ENCODE measurements at regions not wholly inside any gene's neighbourhood (a gene's known extent, or its start where the extent isn't known, plus 50 kb on each side); places are given as distances from the start of the nearest gene placed in this dataset.

GRCh38 chr3:177569193-177569592 is 371.9 kb upstream of the TBL1XR1 start:
- peak; percentile 38 for DNase-seq (ENCODE audit: low read depth)

GRCh38 chr3:177569875-177570657 is 372.8 kb upstream of the TBL1XR1 start:
- DNase-seq (ENCODE audit: low read depth), result no peak

DNA sequence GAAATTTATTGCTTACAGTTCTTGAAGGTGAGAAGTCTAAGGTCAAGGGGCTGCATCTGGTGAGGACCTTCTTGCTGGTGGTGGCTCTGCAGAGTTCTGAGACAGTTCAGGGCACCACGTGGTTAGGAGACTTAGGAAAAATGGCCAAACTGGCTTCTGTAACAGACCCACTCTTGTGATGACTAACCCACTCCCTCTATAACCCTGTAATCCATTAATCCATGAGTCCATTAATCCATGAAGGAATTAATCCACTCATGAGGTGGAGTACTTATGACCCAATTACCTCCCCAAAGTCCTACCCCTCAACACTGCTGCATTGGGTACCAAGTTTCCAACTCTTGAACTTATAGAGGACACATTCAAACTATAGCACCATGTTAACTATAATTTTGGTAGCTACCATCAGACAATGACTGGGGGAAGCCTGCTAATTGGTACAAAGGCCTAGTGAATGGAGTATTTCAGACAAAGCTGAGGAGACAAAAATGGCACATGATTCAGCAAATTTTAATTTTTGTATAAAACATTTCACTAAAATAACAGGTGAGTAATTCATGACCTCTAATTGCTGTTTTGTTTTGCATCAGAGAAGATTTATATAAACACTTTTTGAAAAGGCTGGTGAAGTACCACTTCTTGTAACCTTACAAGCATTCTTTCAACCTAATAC is 374.1 kb upstream of the TBL1XR1 start:
- no peak for DNase-seq (ENCODE audit: low read depth)

DNA sequence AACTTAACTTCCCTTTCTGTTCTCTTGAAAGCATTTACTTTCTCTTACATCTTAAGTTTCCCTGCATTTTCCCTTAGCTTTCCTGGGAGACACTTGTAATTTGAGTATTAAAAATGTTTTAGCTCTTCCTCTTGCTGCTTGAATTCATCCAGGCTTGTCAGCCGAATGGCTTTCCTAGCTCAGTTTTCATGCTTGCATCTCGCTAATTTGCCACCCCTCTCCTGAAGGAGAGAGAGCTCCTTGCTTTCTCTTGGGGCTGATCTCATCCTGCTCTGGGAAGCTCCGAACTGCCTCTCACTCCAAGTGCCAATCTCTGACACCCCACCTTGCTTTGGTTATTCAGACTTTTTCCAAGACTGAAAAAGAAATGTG is 374.6 kb upstream of the TBL1XR1 start:
- DNase-seq (ENCODE audit: low read depth), result no peak

GRCh38 chr3:177574222-177574856 is 377.1 kb upstream of the TBL1XR1 start:
- peak; percentile 99 for DNase-seq (ENCODE audit: low read depth)

GRCh38 chr3:177576746-177577145 is 379.5 kb upstream of the TBL1XR1 start:
- no peak for DNase-seq (ENCODE audit: low read depth)

GRCh38 chr3:177578488-177578887 is 381.2 kb upstream of the TBL1XR1 start:
- DNase-seq (ENCODE audit: low read depth), result no peak

GRCh38 chr3:177579419-177579818 is 382.1 kb upstream of the TBL1XR1 start:
- DNase-seq (ENCODE audit: low read depth), result peak; percentile 78

DNA sequence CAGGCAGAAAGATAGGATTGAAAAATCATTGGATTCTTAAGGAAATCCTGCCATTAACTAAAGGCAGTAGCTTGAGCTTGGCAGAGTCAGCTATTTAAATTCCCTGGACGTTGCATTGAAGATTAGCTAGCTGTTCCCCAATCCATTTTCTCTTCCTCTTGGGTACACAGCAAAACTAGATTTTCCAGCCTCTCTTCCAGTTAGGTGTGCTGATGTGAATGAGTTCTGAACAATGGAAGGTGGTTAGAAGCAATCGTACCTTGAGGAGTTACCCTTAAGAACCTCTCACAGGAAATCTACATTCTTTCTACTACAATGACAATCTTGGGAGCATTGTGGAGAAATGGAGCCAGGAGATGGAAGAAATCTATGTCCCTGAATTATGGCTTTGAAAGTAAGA is 383.2 kb upstream of the TBL1XR1 start:
- no peak for DNase-seq (ENCODE audit: low read depth)

- no peak for DNase-seq (ENCODE audit: low read depth)
Measured at GRCh38 chr3:177585271-177585670, 388.0 kb upstream of the TBL1XR1 start.

GRCh38 chr3:177589041-177589650 is 391.9 kb upstream of the TBL1XR1 start:
- no peak for DNase-seq (ENCODE audit: low read depth)

DNA sequence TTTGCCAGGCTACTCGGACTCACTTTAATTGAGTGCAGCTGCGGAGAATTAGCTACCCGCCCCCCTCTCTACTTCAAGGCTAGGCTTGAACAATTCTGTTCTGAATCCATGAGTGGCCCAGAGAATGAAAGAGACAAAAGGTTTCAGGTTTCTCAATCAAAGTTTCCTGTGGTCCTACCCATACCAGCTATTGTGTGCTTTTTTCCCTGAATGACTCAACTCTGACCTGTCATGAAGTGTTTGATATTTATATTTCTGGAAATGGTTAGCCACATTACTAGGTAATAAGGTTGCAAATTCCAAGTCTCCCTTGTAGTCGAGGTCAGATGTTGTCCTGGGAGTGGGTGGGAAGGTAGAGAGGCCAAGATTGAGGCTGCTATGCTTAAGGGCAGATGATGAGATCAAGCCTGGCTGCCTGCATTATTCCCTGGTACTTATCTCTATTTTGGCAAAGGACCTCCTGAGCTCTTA is 392.7 kb upstream of the TBL1XR1 start:
- DNase-seq (ENCODE audit: low read depth), result peak; percentile 96

GRCh38 chr3:177590826-177591225 is 393.5 kb upstream of the TBL1XR1 start:
- no peak for DNase-seq (ENCODE audit: low read depth)

DNA sequence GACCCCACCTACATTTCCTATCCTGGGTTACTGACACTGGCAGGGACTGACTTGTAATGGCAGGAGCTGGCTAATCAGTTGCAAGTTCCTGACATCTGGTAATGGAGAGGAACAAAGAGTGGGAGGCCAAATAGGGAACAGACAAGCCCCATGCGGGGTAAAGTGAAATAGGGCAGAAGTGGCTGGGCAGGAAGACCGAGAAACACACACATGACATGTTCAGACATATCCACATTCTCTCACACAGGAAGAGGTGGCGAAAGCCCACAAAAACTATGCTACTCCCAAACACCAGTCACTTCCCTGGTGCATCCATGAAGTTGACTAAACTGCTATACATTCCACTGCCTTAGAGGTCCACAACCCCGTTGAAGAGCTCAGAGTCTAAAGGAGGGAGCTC is 394.1 kb upstream of the TBL1XR1 start:
- DNase-seq (ENCODE audit: low read depth), result no peak

DNA sequence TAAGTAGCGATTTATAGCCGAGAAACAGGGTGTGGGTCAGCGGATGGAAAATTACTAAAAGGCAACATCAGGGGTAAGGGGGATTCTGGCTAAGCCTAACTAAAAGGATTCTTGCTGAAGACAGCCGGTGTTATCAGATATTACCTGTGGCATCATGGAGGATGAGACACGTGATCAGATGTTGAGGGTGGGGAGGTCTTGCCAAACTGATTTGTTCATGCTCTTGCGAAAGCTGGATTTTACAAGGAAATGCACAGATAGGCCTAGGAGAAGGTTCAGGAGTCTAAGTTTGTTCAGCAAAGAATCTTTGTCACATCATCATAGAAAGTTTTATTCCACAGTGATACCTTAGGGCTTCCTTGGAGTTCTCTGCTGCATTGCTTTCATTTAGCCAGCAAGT is 396.8 kb upstream of the TBL1XR1 start:
- DNase-seq (ENCODE audit: low read depth), result peak; percentile 49

DNA sequence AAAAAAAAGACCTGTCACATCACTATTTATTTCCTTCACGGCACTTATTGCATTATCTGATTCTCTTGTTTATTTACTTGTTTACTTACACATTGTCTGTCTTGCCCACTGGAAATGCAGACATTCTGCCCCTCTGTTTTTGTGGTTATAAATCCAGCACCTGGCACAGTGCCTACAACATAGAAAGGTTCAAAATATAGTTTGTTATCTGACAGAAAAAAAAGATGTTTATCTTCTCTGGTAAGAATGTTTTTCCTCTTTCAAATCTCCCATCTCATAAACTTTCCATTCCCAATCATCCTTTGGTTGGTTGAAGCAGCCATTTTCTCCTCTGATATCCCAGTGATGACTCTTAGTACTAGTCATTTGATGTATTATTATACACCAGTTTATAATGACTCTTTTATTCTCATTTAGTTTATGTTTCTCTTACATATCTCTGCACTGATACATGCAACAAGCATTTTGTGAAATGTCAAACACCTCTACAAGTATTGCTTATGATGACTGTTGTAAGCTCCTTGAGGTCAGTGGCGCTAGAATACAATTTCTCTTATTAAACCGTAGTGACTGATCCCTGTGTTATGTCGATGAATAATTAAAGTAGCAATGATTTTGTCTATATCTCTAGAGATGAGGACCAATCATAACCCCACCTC is 398.4 kb upstream of the TBL1XR1 start:
- peak; percentile 75 for DNase-seq (ENCODE audit: low read depth)

GRCh38 chr3:177596248-177596815 is 399.1 kb upstream of the TBL1XR1 start:
- no peak for DNase-seq (ENCODE audit: low read depth)

DNA sequence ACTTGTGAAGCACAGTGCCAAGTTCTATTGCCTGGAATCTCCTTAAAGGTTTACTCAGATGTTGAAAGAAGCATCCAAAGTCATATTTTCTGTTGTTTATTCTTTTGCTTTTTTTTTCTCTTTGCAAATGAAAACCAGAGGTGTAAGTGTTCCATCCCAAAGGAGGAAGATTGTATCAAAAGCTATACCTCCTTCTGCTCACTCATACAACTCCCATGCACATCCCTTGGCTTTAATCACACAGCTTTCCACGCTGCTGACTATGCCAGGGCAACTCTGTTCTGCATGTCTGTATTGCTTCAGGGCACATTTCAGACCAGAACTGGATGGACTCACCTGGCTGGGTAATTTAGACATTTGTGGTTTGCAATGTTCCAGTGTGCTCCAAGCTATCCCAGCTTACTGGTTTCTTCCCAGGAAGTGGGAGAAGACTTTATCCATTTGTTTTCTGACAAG is 399.6 kb upstream of the TBL1XR1 start:
- no peak for DNase-seq (ENCODE audit: low read depth)

DNA sequence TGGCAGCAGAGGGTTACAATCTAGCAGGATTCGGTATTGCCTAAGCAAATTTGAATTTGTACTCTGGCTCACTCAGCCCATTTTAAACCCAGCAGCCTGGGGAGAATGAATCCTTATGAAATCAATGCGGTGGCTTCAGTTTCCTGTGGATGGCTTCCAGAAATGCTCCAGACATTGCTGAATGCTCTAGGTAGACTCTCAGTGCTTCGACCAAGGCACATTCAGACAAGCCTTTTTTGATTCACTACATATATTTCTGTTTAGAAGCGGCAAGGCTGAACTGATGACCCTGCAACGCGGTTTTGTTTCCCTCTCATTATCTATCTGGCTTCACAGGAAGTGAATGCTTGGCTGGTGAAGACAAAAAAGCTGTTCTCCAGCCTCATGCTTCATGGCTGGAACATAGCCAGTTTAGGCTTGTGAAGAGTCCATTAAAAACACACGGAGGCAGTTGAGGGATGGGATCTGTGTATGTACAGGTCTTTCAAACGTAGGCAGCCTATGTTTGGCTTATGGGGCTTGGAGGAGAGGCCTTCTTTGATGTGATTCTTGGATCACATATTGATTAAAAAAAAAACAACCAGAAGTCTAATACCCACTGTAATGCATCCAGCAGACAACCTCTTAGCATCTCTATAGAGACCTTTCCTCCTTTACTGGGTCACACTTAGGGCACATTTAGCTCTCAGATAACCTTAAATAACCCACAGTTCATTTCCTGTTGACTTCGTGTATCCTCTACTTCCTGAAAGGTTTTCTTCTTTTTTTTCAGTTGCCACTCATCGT is 400.2 kb upstream of the TBL1XR1 start:
- DNase-seq (ENCODE audit: low read depth), result peak; percentile 80

GRCh38 chr3:177598097-177598833 is 401.0 kb upstream of the TBL1XR1 start:
- DNase-seq (ENCODE audit: low read depth), result no peak

Measured in amniotic epithelial cell (primary cell).